Hepatocyte (in vitro differentiated cells): ENCODE measurements at regions not wholly inside any gene's neighbourhood (a gene's known extent, or its start where the extent isn't known, plus 50 kb on each side); places are given as distances from the start of the nearest gene placed in this dataset.

Experiments
- DNase-seq: peaks from one replicate; pipeline ENCODE4 v3.0.0-alpha.2; 2016; ENCODE audit warnings: low spot score
- H2AFZ ChIP-seq: fragments of 200-600 bp; sonication (generic); 2 replicates; pipeline ENCODE4 v1.6.0; 2016; ENCODE audit warnings: antibody characterized with exemption, mild to moderate bottlenecking
- H3K27ac ChIP-seq: fragments of 200-600 bp; sonication (generic); 2 replicates; pipeline ENCODE4 v1.5.1; 2016; ENCODE audit warnings: mild to moderate bottlenecking
- H3K27me3 ChIP-seq: fragments of 200-600 bp; sonication (generic); 2 replicates; pipeline ENCODE4 v1.6.1; 2016
- H3K36me3 ChIP-seq: fragments of 200-600 bp; sonication (generic); replicated peaks from 2 replicates; pipeline ENCODE4 v1.5.1; 2016; ENCODE audit warnings: low read depth; ENCODE audit not compliant: insufficient read depth
- H3K4me1 ChIP-seq: fragments of 200-600 bp; sonication (generic); 2 replicates; pipeline ENCODE4 v1.5.1; 2016; ENCODE audit warnings: mild to moderate bottlenecking, moderate library complexity; ENCODE audit not compliant: insufficient read depth
- H3K4me2 ChIP-seq: fragments of 200-600 bp; sonication (generic); 2 replicates; pipeline ENCODE4 v1.6.0; 2016
- H3K4me3 ChIP-seq: fragments of 200-600 bp; sonication (generic); 2 replicates; pipeline ENCODE4 v1.5.1; 2016; ENCODE audit warnings: mild to moderate bottlenecking
- H3K79me2 ChIP-seq: fragments of 200-600 bp; sonication (generic); 2 replicates; pipeline ENCODE4 v1.6.0; 2017; ENCODE audit warnings: mild to moderate bottlenecking
- H3K9me2 ChIP-seq: fragments of 200-600 bp; sonication (generic); replicated peaks from 2 replicates; pipeline ENCODE4 v1.6.0; 2017; ENCODE audit warnings: mild to moderate bottlenecking; ENCODE audit not compliant: insufficient read depth
- H3K9me3 ChIP-seq: fragments of 200-600 bp; sonication (generic); 2 replicates; pipeline ENCODE4 v1.5.1; 2016; ENCODE audit warnings: low read depth, mild to moderate bottlenecking
- H4K20me1 ChIP-seq: fragments of 200-600 bp; sonication (generic); 2 replicates; pipeline ENCODE4 v1.6.0; 2016; ENCODE audit warnings: mild to moderate bottlenecking; ENCODE audit not compliant: insufficient read depth, poor library complexity, severe bottlenecking
- EZH2 ChIP-seq: fragments of 200-600 bp; sonication (generic); IDR thresholded peaks from 2 replicates; pipeline ENCODE4 v1.6.1; 2016; ENCODE audit warnings: antibody characterized with exemption, mild to moderate bottlenecking, borderline replicate concordance
- EZH2phosphoT487 ChIP-seq: fragments of 200-600 bp; sonication (generic); IDR thresholded peaks from one replicate; pipeline ENCODE4 v1.6.1; 2018; ENCODE audit warnings: antibody characterized with exemption, mild to moderate bottlenecking, low read depth, moderate library complexity; ENCODE audit not compliant: unreplicated experiment, severe bottlenecking
- WGBS: methylation state at CpG from one replicate; pipeline ENCODE4 v1.1.6; 2016; ENCODE audit warnings: low lambda C conversion rate; ENCODE audit errors: missing lambda C conversion rate; 5-methylcytosine and 5-hydroxymethylcytosine counted together
- TF ChIP-seq, protein P1 (sequence below): fragments of 200-600 bp; sonication (generic); IDR thresholded peaks from 2 replicates; pipeline ENCODE4 v1.5.1; 2016; ENCODE audit warnings: antibody characterized with exemption, mild to moderate bottlenecking; ENCODE audit not compliant: poor library complexity

GRCh38 chrX:100487795-100488194 is 77.7 kb upstream of the PCDH19 start:
- no peaks in the 10 kb centered on the region for H3K9me2 ChIP-seq
- no peaks in the 10 kb centered on the region for H3K9me3 ChIP-seq
- no peaks in the 10 kb centered on the region for H3K4me1 ChIP-seq
- no peaks in the 10 kb centered on the region for H3K27me3 ChIP-seq
- 63% methylated on average over 3 of the region's 3 CpGs for WGBS
- H4K20me1 ChIP-seq: no peaks in the 10 kb centered on the region
- no peak for TF ChIP-seq EZH2
- no peak for TF ChIP-seq EZH2phosphoT487
- TF ChIP-seq, protein P1, sequence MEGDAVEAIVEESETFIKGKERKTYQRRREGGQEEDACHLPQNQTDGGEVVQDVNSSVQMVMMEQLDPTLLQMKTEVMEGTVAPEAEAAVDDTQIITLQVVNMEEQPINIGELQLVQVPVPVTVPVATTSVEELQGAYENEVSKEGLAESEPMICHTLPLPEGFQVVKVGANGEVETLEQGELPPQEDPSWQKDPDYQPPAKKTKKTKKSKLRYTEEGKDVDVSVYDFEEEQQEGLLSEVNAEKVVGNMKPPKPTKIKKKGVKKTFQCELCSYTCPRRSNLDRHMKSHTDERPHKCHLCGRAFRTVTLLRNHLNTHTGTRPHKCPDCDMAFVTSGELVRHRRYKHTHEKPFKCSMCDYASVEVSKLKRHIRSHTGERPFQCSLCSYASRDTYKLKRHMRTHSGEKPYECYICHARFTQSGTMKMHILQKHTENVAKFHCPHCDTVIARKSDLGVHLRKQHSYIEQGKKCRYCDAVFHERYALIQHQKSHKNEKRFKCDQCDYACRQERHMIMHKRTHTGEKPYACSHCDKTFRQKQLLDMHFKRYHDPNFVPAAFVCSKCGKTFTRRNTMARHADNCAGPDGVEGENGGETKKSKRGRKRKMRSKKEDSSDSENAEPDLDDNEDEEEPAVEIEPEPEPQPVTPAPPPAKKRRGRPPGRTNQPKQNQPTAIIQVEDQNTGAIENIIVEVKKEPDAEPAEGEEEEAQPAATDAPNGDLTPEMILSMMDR: no peak
- H2AFZ ChIP-seq: no peak overlapping the region
- H3K4me2 ChIP-seq: no peak overlapping the region
- no peak overlapping the region for H3K27ac ChIP-seq
- no peak overlapping the region for H3K4me3 ChIP-seq
- no peaks in the 10 kb centered on the region for H3K36me3 ChIP-seq
- no peaks in the 10 kb centered on the region for H3K79me2 ChIP-seq
- DNase-seq: no peak

- Histone ChIP-seq H4K20me1 (no peaks in the 10 kb centered on the region), H3K9me2 (no peaks in the 10 kb centered on the region), H3K27me3 (no peaks in the 10 kb centered on the region), H3K79me2 (no peaks in the 10 kb centered on the region), H3K4me1 (no peaks in the 10 kb centered on the region), H3K36me3 (no peaks in the 10 kb centered on the region), H3K4me2 (no peak overlapping the region), H3K27ac (no peak overlapping the region), H3K9me3 (no peaks in the 10 kb centered on the region), H3K4me3 (no peak overlapping the region), H2AFZ (no peak overlapping the region)
- TF ChIP-seq, protein P1: no peak
- TF ChIP-seq EZH2phosphoT487 (no peak), EZH2 (no peak)
- no peak for DNase-seq
- whole genome bisulfite sequencing: 75% methylated on average over 1 of the region's 1 CpG
Measured at GRCh38 chrX:100484971-100485370, 74.9 kb upstream of the PCDH19 start.

GRCh38 chrX:100479329-100479728 is 69.3 kb upstream of the PCDH19 start:
- Histone ChIP-seq H3K9me2 (no peaks in the 10 kb centered on the region), H3K4me3 (no peak overlapping the region), H2AFZ (no peak overlapping the region), H3K27me3 (no peaks in the 10 kb centered on the region), H3K4me1 (no peaks in the 10 kb centered on the region), H3K36me3 (no peaks in the 10 kb centered on the region), H4K20me1 (no peaks in the 10 kb centered on the region), H3K79me2 (no peaks in the 10 kb centered on the region), H3K4me2 (no peak overlapping the region), H3K9me3 (no peaks in the 10 kb centered on the region), H3K27ac (no peak overlapping the region)
- WGBS: 43% methylated on average over 1 of the region's 1 CpG
- TF ChIP-seq EZH2 (no peak), EZH2phosphoT487 (no peak)
- TF ChIP-seq, protein P1: no peak
- no peak for DNase-seq

- TF ChIP-seq, protein P1: no peak
- TF ChIP-seq EZH2phosphoT487 (no peak), EZH2 (no peak)
Measured at GRCh38 chrX:100478714-100479306, 68.7 kb upstream of the PCDH19 start.

More at GRCh38 chrX:100478714-100479306, 68.7 kb upstream of the PCDH19 start:
- Histone ChIP-seq H3K9me3 (no peaks in the 10 kb centered on the region), H3K27ac (no peak overlapping the region), H3K4me1 (no peaks in the 10 kb centered on the region), H3K27me3 (no peaks in the 10 kb centered on the region), H3K9me2 (no peaks in the 10 kb centered on the region), H3K79me2 (no peaks in the 10 kb centered on the region), H2AFZ (no peak overlapping the region), H4K20me1 (no peaks in the 10 kb centered on the region), H3K4me3 (no peak overlapping the region), H3K4me2 (no peak overlapping the region), H3K36me3 (no peaks in the 10 kb centered on the region)
- 89% methylated on average over 1 of the region's 1 CpG for WGBS
- no peak for DNase-seq
